Endodermal cell (in vitro differentiated cells): ENCODE measurements at regions not wholly inside any gene's neighbourhood (a gene's known extent, or its start where the extent isn't known, plus 50 kb on each side); places are given as distances from the start of the nearest gene placed in this dataset.

Experiments used
- DNase-seq: peaks from one replicate; pipeline ENCODE4 v3.0.0-alpha.2; 2017
- H3K27ac ChIP-seq: 2 replicates; pipeline ENCODE4 v1.5.1; 2013; ENCODE audit warnings: mild to moderate bottlenecking, low read depth, low read length, moderate library complexity
- H3K27me3 ChIP-seq: 2 replicates; pipeline ENCODE4 v1.6.1; 2013; ENCODE audit warnings: mild to moderate bottlenecking, low read length, moderate library complexity; ENCODE audit not compliant: insufficient read depth, control insufficient read depth, poor library complexity, severe bottlenecking
- H3K36me3 ChIP-seq: 2 replicates; pipeline ENCODE4 v1.7.0; 2013; ENCODE audit warnings: mild to moderate bottlenecking, low read length, moderate library complexity; ENCODE audit not compliant: control insufficient read depth, insufficient read depth
- H3K4me1 ChIP-seq: one replicate; pipeline ENCODE4 v1.7.0; 2013; ENCODE audit warnings: low read length; ENCODE audit not compliant: control insufficient read depth, insufficient read depth
- H3K4me3 ChIP-seq: 2 replicates; pipeline ENCODE4 v1.5.1; 2013; ENCODE audit warnings: mild to moderate bottlenecking, low read length, moderate library complexity
- H3K9ac ChIP-seq: 2 replicates; pipeline ENCODE4 v1.6.1; 2013; ENCODE audit warnings: mild to moderate bottlenecking, low read length, moderate library complexity; ENCODE audit not compliant: poor library complexity, severe bottlenecking; ENCODE audit errors: extremely low read depth
- H3K9me3 ChIP-seq: 2 replicates; pipeline ENCODE4 v1.6.1; 2013; ENCODE audit warnings: mild to moderate bottlenecking, low read length, moderate library complexity; ENCODE audit not compliant: control insufficient read depth
- H3K27ac Mint-ChIP-seq: 2 replicates; pipeline ENCODE4 v1.8.0; 2020; ENCODE audit warnings: mixed read lengths
- H3K27me3 Mint-ChIP-seq: 2 replicates; pipeline ENCODE4 v1.8.0; 2021; ENCODE audit warnings: mild to moderate bottlenecking, mixed read lengths; ENCODE audit not compliant: insufficient read depth
- H3K36me3 Mint-ChIP-seq: 2 replicates; pipeline ENCODE4 v1.8.0; 2020; ENCODE audit warnings: low read depth, mixed read lengths
- H3K4me1 Mint-ChIP-seq: 2 replicates; pipeline ENCODE4 v1.8.0; 2020; ENCODE audit warnings: mixed read lengths
- H3K4me3 Mint-ChIP-seq: 2 replicates; pipeline ENCODE4 v1.8.0; 2020; ENCODE audit warnings: mild to moderate bottlenecking, moderate library complexity, mixed read lengths
- H3K9me3 Mint-ChIP-seq: 2 replicates; pipeline ENCODE4 v1.8.0; 2020; ENCODE audit warnings: mild to moderate bottlenecking, mixed read lengths
- WGBS, 2 experiments: methylation state at CpG; one replicate each; pipeline versions ENCODE4 v1.1.5 to v1.1.7; 2013; ENCODE audit warnings: missing lambda C conversion rate in 2 of 2, mixed read lengths in 1 of 2; ENCODE audit not compliant: insufficient coverage in 1 of 2, insufficient read length in 1 of 2; 5-methylcytosine and 5-hydroxymethylcytosine counted together
- TF ChIP-seq, protein P1 (sequence below): fragments of 200-600 bp; sonication (generic); conservative IDR thresholded peaks from 2 replicates; pipeline ENCODE4 v1.5.0; 2021; ENCODE audit warnings: antibody characterized with exemption, mild to moderate bottlenecking

DNA sequence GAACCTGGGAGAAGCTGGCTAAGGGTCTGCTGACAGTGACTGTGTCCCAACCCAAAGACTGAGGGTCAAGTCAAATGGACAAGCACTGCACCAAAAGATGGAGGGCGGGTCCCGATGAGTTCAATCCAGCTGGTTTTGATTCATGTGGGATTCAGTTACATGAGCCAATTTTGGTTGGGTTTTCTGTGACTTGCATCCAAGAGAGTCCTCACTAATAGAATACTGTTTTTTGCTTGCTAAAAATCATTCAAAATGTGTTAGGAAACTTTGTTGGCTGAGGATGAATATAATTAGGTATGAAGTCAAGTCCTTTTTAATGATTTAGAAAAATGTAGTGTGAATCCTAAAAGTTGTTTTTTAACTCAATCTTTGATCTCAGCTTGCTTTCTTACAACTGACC lies 323.8 kb upstream of the NOX3 start:
- Mint-ChIP-seq H3K4me3 (no peak overlapping the region), H3K27ac (no peak overlapping the region), H3K9me3 (no peaks in the 10 kb centered on the region), H3K27me3 (no peaks in the 10 kb centered on the region), H3K4me1 (no peaks in the 10 kb centered on the region), H3K36me3 (no peaks in the 10 kb centered on the region)
- Histone ChIP-seq H3K4me1 (no peaks in the 10 kb centered on the region), H3K27ac (no peak overlapping the region), H3K4me3 (no peak overlapping the region), H3K9me3 (no peaks in the 10 kb centered on the region), H3K9ac (no peak overlapping the region), H3K27me3 (no peaks in the 10 kb centered on the region), H3K36me3 (no peaks in the 10 kb centered on the region)
- no peak for DNase-seq
- TF ChIP-seq, protein P1, sequence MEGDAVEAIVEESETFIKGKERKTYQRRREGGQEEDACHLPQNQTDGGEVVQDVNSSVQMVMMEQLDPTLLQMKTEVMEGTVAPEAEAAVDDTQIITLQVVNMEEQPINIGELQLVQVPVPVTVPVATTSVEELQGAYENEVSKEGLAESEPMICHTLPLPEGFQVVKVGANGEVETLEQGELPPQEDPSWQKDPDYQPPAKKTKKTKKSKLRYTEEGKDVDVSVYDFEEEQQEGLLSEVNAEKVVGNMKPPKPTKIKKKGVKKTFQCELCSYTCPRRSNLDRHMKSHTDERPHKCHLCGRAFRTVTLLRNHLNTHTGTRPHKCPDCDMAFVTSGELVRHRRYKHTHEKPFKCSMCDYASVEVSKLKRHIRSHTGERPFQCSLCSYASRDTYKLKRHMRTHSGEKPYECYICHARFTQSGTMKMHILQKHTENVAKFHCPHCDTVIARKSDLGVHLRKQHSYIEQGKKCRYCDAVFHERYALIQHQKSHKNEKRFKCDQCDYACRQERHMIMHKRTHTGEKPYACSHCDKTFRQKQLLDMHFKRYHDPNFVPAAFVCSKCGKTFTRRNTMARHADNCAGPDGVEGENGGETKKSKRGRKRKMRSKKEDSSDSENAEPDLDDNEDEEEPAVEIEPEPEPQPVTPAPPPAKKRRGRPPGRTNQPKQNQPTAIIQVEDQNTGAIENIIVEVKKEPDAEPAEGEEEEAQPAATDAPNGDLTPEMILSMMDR: no peak
- WGBS, 2 experiments: 92 to 100% methylated on average over 2 of the region's 2 CpGs

DNA sequence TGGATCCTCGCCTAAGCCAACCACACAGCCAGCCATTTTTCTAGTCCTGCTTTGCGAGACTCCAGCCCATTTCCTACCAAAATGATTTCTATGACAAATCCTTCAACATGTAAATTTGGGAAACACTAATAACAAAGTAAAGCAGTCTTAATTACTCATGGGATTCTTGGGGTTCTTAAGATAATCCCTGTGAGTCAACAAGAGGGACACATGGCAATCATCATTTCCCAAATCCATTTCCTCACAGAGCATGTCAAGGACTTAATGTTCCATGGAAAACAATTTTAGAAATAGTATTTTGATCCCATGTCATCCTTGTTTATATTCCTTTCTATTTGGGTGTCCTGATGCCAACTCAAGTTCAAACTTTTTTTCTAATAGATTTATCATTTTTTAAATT lies 322.7 kb upstream of the NOX3 start:
- Mint-ChIP-seq H3K9me3 (no peaks in the 10 kb centered on the region), H3K27ac (no peak overlapping the region), H3K4me3 (no peak overlapping the region), H3K27me3 (no peaks in the 10 kb centered on the region), H3K4me1 (no peaks in the 10 kb centered on the region), H3K36me3 (no peaks in the 10 kb centered on the region)
- Histone ChIP-seq H3K4me1 (no peaks in the 10 kb centered on the region), H3K9me3 (no peaks in the 10 kb centered on the region), H3K36me3 (no peaks in the 10 kb centered on the region), H3K27ac (no peak overlapping the region), H3K4me3 (no peak overlapping the region), H3K27me3 (no peaks in the 10 kb centered on the region), H3K9ac (no peak overlapping the region)
- TF ChIP-seq, protein P1: no peak
- no peak for DNase-seq
- 97% methylated on average over 2 of the region's 2 CpGs; no CpG with 5 or more reads in 1 of the 2 experiments for WGBS, 2 experiments

DNA sequence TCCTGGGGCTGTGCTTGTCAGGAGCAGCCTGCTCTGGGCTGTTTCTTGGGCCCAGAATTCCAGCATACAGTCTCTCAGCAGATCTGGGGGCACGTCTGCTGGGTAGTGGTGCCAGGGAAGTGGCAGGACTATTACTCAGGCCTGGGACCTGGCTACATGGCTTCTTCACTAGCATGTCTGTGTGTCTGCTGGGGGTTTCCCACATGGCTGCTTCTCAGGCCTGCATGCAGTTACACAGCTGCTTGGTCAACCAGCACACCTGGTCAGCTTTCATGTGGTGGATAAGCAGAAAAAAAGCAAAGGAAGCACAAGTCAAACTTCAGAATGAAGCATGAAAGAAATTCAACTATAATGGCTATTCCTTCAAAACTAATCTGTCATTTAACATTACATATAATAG lies 316.2 kb upstream of the NOX3 start:
- no peak for DNase-seq
- no peak overlapping the region for H3K27ac Mint-ChIP-seq
- TF ChIP-seq, protein P1: no peak
- Histone ChIP-seq H3K4me3 (no peak overlapping the region), H3K36me3 (no peaks in the 10 kb centered on the region), H3K9me3 (no peaks in the 10 kb centered on the region), H3K9ac (no peak overlapping the region), H3K4me1 (no peaks in the 10 kb centered on the region), H3K27me3 (no peaks in the 10 kb centered on the region), H3K27ac (no peak overlapping the region)
- H3K36me3 Mint-ChIP-seq: no peaks in the 10 kb centered on the region
- no peaks in the 10 kb centered on the region for H3K4me1 Mint-ChIP-seq
- WGBS, 2 experiments: 84% methylated on average over 1 of the region's 1 CpG; no CpG with 5 or more reads in 1 of the 2 experiments
- H3K4me3 Mint-ChIP-seq: no peak overlapping the region
- no peaks in the 10 kb centered on the region for H3K27me3 Mint-ChIP-seq
- peaks cover 14% of the 10 kb centered on the region for H3K9me3 Mint-ChIP-seq
